HEK293 (cell line): ENCODE measurements at regions not wholly inside any gene's neighbourhood (a gene's known extent, or its start where the extent isn't known, plus 50 kb on each side); places are given as distances from the start of the nearest gene placed in this dataset.

Experiments
- CTCF ChIA-PET: fragments of 350-600 bp; formaldehyde crosslinking; extraction: SDS; loops from one replicate; lab custom pipeline; 2021; ENCODE audit warnings: antibody characterized with exemption; lab: Yijun Ruan, JAX
- POLR2A ChIA-PET: fragments of 300-600 bp; formaldehyde crosslinking; extraction: SDS; loops from one replicate; lab custom pipeline; 2020; ENCODE audit warnings: antibody characterized with exemption, inconsistent platforms; lab: Yijun Ruan, JAX
- H3K27ac ChIP-seq: fragments of 200-500 bp; sonication (Bioruptor generic); 2 replicates; pipeline ENCODE4 v1.5.1; 2014; ENCODE audit warnings: low read depth, low read length, control low read depth, inconsistent platforms; ENCODE audit errors: extremely low read depth
- H3K36me3 ChIP-seq, 2 experiments: fragments of 200-500 bp in 1 of 2; sonication (Bioruptor generic) in 1 of 2; 1 replicate in 1 of 2; 2 replicates in 1 of 2; pipeline ENCODE4 v1.5.1; 2014 to 2017; ENCODE audit warnings: inconsistent platforms in 2 of 2, low read length in 2 of 2; ENCODE audit not compliant: control insufficient read depth in 2 of 2, insufficient read depth in 1 of 2
- H3K4me1 ChIP-seq: fragments of 200-500 bp; sonication (Bioruptor generic); 2 replicates; pipeline ENCODE4 v1.5.1; 2014; ENCODE audit warnings: mild to moderate bottlenecking, low read length, inconsistent platforms; ENCODE audit not compliant: control insufficient read depth, insufficient read depth
- H3K4me3 ChIP-seq: 2 replicates; pipeline ENCODE4 v1.5.1; 2011; ENCODE audit warnings: low read depth, mild to moderate bottlenecking, control low read depth, low read length, moderate library complexity
- H3K9me3 ChIP-seq: fragments of 200-500 bp; sonication (Bioruptor generic); 2 replicates; pipeline ENCODE4 v1.5.1; 2014; ENCODE audit warnings: low read depth, low read length, inconsistent platforms; ENCODE audit not compliant: control insufficient read depth, insufficient read depth
- BCL11A ChIP-seq: fragments of 450-650 bp; formaldehyde crosslinking; IDR thresholded peaks from 2 replicates; pipeline ENCODE4 v1.5.1; 2016; ENCODE audit warnings: low read depth, missing biosample characterization, missing genetic modification characterization
- GFI1B ChIP-seq: fragments of 450-650 bp; formaldehyde crosslinking; IDR thresholded peaks from 2 replicates; pipeline ENCODE4 v1.5.1; 2016; ENCODE audit warnings: missing biosample characterization, missing genetic modification characterization
- GLIS1 ChIP-seq: fragments of 450-650 bp; formaldehyde crosslinking; IDR thresholded peaks from 2 replicates; pipeline ENCODE4 v1.5.1; 2016; ENCODE audit warnings: missing biosample characterization, missing genetic modification characterization
- HOXD13 ChIP-seq: sonication (generic); formaldehyde crosslinking; IDR thresholded peaks from 2 replicates; pipeline ENCODE4 v1.8.0; 2022; ENCODE audit warnings: missing genetic modification reagents, borderline replicate concordance
- KLF10 ChIP-seq: fragments of 450-650 bp; IDR thresholded peaks from 2 replicates; pipeline ENCODE4 v1.5.1; 2018; ENCODE audit warnings: missing biosample characterization, mild to moderate bottlenecking, missing genetic modification characterization
- PRDM1 ChIP-seq: fragments of 450-650 bp; formaldehyde crosslinking; IDR thresholded peaks from 2 replicates; pipeline ENCODE4; 2016; ENCODE audit warnings: missing biosample characterization, missing genetic modification characterization
- YY2 ChIP-seq: fragments of 450-650 bp; formaldehyde crosslinking; IDR thresholded peaks from 2 replicates; pipeline ENCODE4 v1.5.1; 2016; ENCODE audit warnings: missing biosample characterization, missing genetic modification characterization
- ZBTB1 ChIP-seq: fragments of 450-650 bp; formaldehyde crosslinking; IDR thresholded peaks from 2 replicates; pipeline ENCODE4 v1.5.1; 2016; ENCODE audit warnings: missing biosample characterization, missing genetic modification characterization
- ZNF10 ChIP-seq: fragments of 450-650 bp; formaldehyde crosslinking; IDR thresholded peaks from 2 replicates; pipeline ENCODE4 v1.5.1; 2017; ENCODE audit warnings: missing biosample characterization, missing genetic modification characterization
- ZNF155 ChIP-seq: fragments of 450-650 bp; formaldehyde crosslinking; IDR thresholded peaks from 2 replicates; pipeline ENCODE4 v1.5.1; 2016; ENCODE audit warnings: missing biosample characterization, missing genetic modification characterization
- ZNF280C ChIP-seq: fragments of 450-650 bp; formaldehyde crosslinking; IDR thresholded peaks from 2 replicates; pipeline ENCODE4 v1.5.1; 2016; ENCODE audit warnings: missing biosample characterization, missing genetic modification characterization
- ZNF366 ChIP-seq: fragments of 450-650 bp; formaldehyde crosslinking; conservative IDR thresholded peaks from 2 replicates; pipeline ENCODE4 v1.5.1; 2016; ENCODE audit warnings: missing biosample characterization, missing genetic modification characterization
- ZNF473 ChIP-seq: fragments of 450-650 bp; formaldehyde crosslinking; IDR thresholded peaks from 2 replicates; pipeline ENCODE4 v1.5.1; 2017; ENCODE audit warnings: missing biosample characterization, missing genetic modification characterization
- ZNF704 ChIP-seq: fragments of 450-650 bp; formaldehyde crosslinking; IDR thresholded peaks from 2 replicates; pipeline ENCODE4 v1.5.1; 2016; ENCODE audit warnings: missing biosample characterization, missing genetic modification characterization
- ZNF830 ChIP-seq: fragments of 450-650 bp; IDR thresholded peaks from 2 replicates; pipeline ENCODE4 v1.5.0; 2018; ENCODE audit warnings: missing biosample characterization, missing genetic modification characterization, low read depth, mild to moderate bottlenecking, moderate library complexity
- ZSCAN16 ChIP-seq: fragments of 450-650 bp; formaldehyde crosslinking; IDR thresholded peaks from 2 replicates; pipeline ENCODE4 v1.5.1; 2016; ENCODE audit warnings: missing biosample characterization, missing genetic modification characterization
- ZXDB ChIP-seq: fragments of 450-650 bp; formaldehyde crosslinking; IDR thresholded peaks from 2 replicates; pipeline ENCODE4 v1.5.1; 2016; ENCODE audit warnings: missing biosample characterization, missing genetic modification characterization
- TF ChIP-seq, protein P1 (sequence below): fragments of 450-650 bp; formaldehyde crosslinking; IDR thresholded peaks from 2 replicates; pipeline ENCODE4 v1.5.1; 2016; ENCODE audit warnings: missing biosample characterization, missing genetic modification characterization

- POLR2A ChIA-PET = no interaction called here
- no peak overlapping the region for H3K27ac ChIP-seq
- H3K9me3 ChIP-seq = no peaks in the 10 kb centered on the region
- TF ChIP-seq ZXDB (tag by site-specific recombination) (no peak), ZNF10 (tag by site-specific recombination) (no peak), ZNF155 (tag by site-specific recombination) (no peak), HOXD13 (no peak), ZBTB1 (tag by site-specific recombination) (no peak)
- H3K36me3 ChIP-seq = no peaks in the 10 kb centered on the region
- no peak overlapping the region for H3K4me3 ChIP-seq
- H3K4me1 ChIP-seq = no peaks in the 10 kb centered on the region
- CTCF ChIA-PET = no interaction called here
Measured at GRCh38 chr6:112933947-112934346, 586.8 kb downstream of the RFPL4B start.

GRCh38 chr6:112934433-112935327 lies 587.5 kb downstream of the RFPL4B start:
- ChIA-PET POLR2A (no interaction called here), CTCF (no interaction called here)
- TF ChIP-seq PRDM1 (tag by site-specific recombination) (peak; percentile 97), BCL11A (tag by site-specific recombination) (no peak)

GRCh38 chr6:112935402-112936078 lies 588.4 kb downstream of the RFPL4B start:
- ChIA-PET POLR2A (no interaction called here), CTCF (no interaction called here)
- no peak overlapping the region for H3K4me3 ChIP-seq
- no peaks in the 10 kb centered on the region for H3K9me3 ChIP-seq
- no peaks in the 10 kb centered on the region for H3K36me3 ChIP-seq
- H3K27ac ChIP-seq = no peak overlapping the region
- H3K4me1 ChIP-seq = peaks cover 9% of the 10 kb centered on the region
- TF ChIP-seq ZNF366 (tag by site-specific recombination) (no peak), KLF10 (tag by site-specific recombination) (no peak), ZNF830 (no peak), ZSCAN16 (tag by site-specific recombination) (no peak), ZNF473 (tag by site-specific recombination) (no peak), GLIS1 (no peak), ZNF704 (tag by site-specific recombination) (no peak), YY2 (tag by site-specific recombination) (no peak), ZNF280C (no peak), GFI1B (no peak)
- TF ChIP-seq, protein P1, sequence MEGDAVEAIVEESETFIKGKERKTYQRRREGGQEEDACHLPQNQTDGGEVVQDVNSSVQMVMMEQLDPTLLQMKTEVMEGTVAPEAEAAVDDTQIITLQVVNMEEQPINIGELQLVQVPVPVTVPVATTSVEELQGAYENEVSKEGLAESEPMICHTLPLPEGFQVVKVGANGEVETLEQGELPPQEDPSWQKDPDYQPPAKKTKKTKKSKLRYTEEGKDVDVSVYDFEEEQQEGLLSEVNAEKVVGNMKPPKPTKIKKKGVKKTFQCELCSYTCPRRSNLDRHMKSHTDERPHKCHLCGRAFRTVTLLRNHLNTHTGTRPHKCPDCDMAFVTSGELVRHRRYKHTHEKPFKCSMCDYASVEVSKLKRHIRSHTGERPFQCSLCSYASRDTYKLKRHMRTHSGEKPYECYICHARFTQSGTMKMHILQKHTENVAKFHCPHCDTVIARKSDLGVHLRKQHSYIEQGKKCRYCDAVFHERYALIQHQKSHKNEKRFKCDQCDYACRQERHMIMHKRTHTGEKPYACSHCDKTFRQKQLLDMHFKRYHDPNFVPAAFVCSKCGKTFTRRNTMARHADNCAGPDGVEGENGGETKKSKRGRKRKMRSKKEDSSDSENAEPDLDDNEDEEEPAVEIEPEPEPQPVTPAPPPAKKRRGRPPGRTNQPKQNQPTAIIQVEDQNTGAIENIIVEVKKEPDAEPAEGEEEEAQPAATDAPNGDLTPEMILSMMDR (tag by site-specific recombination) = no peak
- TF ChIP-seq, all 188 proteins: peak for 0

More at GRCh38 chr6:112934433-112935327, 587.5 kb downstream of the RFPL4B start:
- Histone ChIP-seq H3K4me3 (no peak overlapping the region), H3K36me3 (no peaks in the 10 kb centered on the region), H3K4me1 (peaks cover 5% of the 10 kb centered on the region), H3K27ac (no peak overlapping the region), H3K9me3 (no peaks in the 10 kb centered on the region)
